ENCODE measurements at regions not wholly inside any gene's neighbourhood (a gene's known extent, or its start where the extent isn't known, plus 50 kb on each side); places are given as distances from the start of the nearest gene placed in this dataset.
"Not testable (repeated sequence)": the region's sequence is repeated elsewhere in the genome, so short reads cannot be mapped to it uniquely, and the experiment has no call there.

DNA sequence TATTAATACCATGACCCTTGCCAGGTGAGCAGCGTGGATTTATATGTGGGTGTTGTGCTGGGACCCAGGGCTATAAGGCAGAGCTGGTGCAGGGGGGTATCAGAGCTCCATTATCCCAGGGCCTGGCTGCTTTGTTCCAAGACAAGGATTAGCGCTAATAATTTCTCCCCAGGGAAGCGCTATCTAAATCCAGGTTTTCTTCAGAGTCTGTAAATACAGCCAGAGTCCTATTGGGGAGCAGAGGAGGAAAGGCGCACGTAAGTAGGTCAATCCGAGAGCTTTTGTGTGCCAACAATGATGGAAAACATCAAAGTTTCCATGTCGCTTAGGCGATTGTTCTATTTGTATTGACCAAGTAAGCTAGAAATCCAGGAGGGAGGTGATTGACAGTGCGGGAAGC, 1009.7 kb downstream of the VRK1 start:
- TF ChIP-seq, protein P1, sequence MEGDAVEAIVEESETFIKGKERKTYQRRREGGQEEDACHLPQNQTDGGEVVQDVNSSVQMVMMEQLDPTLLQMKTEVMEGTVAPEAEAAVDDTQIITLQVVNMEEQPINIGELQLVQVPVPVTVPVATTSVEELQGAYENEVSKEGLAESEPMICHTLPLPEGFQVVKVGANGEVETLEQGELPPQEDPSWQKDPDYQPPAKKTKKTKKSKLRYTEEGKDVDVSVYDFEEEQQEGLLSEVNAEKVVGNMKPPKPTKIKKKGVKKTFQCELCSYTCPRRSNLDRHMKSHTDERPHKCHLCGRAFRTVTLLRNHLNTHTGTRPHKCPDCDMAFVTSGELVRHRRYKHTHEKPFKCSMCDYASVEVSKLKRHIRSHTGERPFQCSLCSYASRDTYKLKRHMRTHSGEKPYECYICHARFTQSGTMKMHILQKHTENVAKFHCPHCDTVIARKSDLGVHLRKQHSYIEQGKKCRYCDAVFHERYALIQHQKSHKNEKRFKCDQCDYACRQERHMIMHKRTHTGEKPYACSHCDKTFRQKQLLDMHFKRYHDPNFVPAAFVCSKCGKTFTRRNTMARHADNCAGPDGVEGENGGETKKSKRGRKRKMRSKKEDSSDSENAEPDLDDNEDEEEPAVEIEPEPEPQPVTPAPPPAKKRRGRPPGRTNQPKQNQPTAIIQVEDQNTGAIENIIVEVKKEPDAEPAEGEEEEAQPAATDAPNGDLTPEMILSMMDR (conservative IDR thresholded peaks at IDR 0.05), result no peak
- no peak overlapping the region for H3K27ac ChIP-seq

DNA sequence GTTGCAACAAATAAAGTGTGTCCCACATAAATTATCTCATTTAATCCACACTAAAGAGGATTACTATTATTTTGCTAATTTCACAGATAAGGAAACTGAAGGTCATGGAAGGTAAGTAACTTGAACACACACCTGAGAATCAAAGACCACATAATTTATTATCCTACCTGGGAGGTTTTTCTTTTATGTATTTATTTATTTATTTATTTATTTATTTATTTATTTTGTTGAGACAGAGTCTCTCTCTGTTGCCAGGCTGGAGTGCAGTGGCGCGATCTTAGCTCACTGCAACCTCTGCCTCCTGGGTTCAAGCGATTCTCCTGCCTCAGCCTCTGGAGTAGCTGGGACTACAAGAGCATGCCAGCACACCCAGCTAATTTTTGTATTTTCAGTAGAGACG, 1011.4 kb downstream of the VRK1 start:
- not testable (repeated sequence) for H3K27ac ChIP-seq

DNA sequence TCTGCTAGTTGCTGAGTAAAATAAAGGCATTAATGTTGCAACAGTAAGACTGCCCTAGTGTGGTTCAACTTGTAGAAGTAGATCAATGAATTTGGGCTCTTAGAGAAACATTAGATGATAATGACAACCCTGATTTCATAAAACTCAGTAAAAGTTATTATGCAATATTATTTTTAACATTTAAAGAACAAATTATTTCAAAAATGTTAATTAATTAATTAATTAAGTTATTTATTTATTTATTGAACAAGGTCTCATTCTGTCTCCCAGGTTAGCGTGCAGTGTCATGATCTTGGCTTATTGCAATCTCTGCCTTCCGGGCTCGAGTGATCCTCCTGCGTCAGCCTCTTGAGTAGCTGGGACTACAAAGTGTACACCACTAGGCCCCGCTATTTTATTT, 1016.4 kb downstream of the VRK1 start:
- TF ChIP-seq, protein P1 (conservative IDR thresholded peaks at IDR 0.05), result no peak
- no peak overlapping the region for H3K27ac ChIP-seq

DNA sequence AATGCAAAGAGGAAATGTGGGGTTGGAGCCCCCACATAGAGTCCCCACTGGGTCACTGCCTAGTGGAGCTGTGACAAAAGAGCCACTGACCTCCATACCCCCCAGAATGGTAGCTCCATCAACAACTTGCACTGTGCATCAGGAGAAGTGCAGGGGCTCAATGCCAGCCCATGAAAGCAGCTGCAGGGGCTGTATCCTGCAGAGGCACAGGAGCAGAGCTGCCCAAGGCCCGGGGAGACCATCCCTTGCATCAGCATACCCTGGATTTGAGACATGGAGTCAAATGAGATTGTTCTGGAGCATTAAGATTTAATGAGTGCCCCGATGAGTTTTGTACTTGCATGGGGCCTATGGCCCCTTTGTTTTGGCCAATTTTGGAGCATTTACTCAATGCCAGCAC, 1023.6 kb downstream of the VRK1 start:
- TF ChIP-seq, protein P1 (conservative IDR thresholded peaks at IDR 0.05), result no peak
- H3K27ac ChIP-seq, result no peak overlapping the region

DNA sequence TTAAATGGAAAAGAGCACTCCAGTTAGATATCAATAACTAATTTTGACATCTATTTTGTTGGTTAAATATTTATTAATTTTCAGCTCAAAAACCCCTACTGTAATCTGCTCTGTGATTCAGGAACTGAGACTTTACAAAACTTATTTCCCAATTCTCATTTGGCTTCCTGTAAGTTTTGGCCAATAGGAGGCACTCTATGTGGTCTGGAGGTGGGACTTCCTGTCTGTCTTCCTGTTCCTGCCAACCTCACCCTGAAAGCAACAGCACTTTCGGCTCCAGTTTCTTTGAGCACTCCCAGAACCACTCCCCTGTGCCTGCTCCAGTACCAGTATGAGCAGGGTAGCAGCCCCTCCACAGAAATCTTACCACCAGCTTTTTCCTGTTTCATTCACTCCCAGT, 1027.0 kb downstream of the VRK1 start:
- TF ChIP-seq, protein P1 (conservative IDR thresholded peaks at IDR 0.05), result no peak
- H3K27ac ChIP-seq, result no peak overlapping the region

DNA sequence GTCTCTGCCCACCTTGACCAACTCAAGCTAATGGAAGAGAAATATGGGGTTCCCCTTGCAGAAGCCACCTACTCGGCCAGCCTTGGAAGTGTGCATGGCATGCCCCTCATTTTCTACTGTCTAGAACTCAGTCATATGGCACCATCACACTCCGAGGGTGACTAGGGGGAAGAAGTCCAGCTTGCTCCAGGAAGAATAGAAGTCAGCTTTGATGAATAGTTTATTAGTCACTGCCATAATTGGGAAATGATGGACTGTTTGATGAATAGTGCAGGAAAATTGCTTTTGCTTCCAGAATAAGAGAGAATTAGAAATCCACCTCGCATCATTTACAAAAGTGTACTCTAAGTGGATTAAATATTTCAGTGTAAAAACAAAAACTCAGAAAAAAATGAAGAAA, 1030.6 kb downstream of the VRK1 start:
- TF ChIP-seq, protein P1 (conservative IDR thresholded peaks at IDR 0.05), result no peak
- H3K27ac ChIP-seq, result no peak overlapping the region

DNA sequence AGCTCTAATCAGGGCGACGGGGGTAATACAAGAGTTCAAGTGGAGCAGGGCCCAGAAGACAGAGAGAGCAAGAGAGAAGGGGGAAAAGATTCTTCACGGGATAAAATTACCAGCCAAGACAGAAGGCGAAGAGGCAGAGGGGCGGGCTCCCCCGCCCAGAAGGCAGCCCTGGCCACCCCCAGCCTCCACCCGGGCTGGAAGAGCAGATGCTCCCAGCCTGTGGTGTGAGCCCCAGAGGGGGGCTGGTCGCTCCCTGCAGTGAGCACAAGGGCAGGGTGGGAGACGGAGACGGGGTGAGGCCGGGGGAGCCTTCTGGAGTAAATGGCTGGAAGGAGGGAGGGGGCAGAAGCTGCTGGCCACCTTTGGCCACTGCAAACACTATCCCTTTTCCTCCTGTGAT, 1035.6 kb downstream of the VRK1 start:
- no peak overlapping the region for H3K27ac ChIP-seq
- TF ChIP-seq, protein P1 (conservative IDR thresholded peaks at IDR 0.05), result no peak

DNA sequence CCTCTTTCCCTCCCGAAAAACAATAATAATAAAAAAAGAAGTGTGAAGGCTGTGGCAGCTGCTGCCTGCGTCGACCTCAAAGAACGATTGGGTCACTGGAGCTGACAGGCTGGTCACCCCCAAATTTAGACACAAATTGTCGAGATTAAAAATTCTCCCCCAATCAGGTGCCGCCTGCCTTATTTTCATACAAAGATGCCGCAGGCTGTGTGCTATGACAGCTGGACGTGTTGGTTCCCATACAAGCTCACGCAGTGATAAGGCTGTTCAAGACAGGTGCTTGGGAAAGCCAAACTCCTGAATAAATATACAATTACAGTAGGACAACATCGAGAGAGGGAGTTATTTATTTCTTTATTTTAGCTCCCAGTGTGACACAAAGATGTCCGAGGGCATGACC, 1041.8 kb downstream of the VRK1 start:
- no peak overlapping the region for H3K27ac ChIP-seq
- TF ChIP-seq, protein P1 (conservative IDR thresholded peaks at IDR 0.05), result no peak
